ENCODE measurements at regions not wholly inside any gene's neighbourhood (a gene's known extent, or its start where the extent isn't known, plus 50 kb on each side); places are given as distances from the start of the nearest gene placed in this dataset.

GRCh38 chr6:6897140-6897539 is 210.6 kb upstream of the RREB1 start:
- no peak for DNase-seq

GRCh38 chr6:6900569-6901204 is 207.1 kb upstream of the RREB1 start:
- no peak for DNase-seq

- DNase-seq, result no peak
These were observed 206.5 kb upstream of the RREB1 start for GRCh38 chr6:6901205-6901719.

GRCh38 chr6:6901945-6902344 is 205.8 kb upstream of the RREB1 start:
- DNase-seq, result no peak

- no peak for DNase-seq
These were observed 201.7 kb upstream of the RREB1 start for GRCh38 chr6:6905961-6906518.

GRCh38 chr6:6906570-6907213 is 201.1 kb upstream of the RREB1 start:
- no peak for DNase-seq

- DNase-seq, result no peak
These were observed 200.5 kb upstream of the RREB1 start for GRCh38 chr6:6907286-6907685.

GRCh38 chr6:6908121-6908520 is 199.6 kb upstream of the RREB1 start:
- no peak for DNase-seq

GRCh38 chr6:6909111-6909510 is 198.7 kb upstream of the RREB1 start:
- no peak for DNase-seq

- no peak for DNase-seq
These were observed 196.9 kb upstream of the RREB1 start for GRCh38 chr6:6910734-6911295.

- no peak for DNase-seq
These were observed 196.4 kb upstream of the RREB1 start for GRCh38 chr6:6911391-6911790.

- DNase-seq, result no peak
These were observed 194.7 kb upstream of the RREB1 start for GRCh38 chr6:6912817-6913744.

GRCh38 chr6:6915219-6915618 is 192.5 kb upstream of the RREB1 start:
- DNase-seq, result no peak

GRCh38 chr6:6915813-6916547 is 191.8 kb upstream of the RREB1 start:
- no peak for DNase-seq

GRCh38 chr6:6916598-6916997 is 191.2 kb upstream of the RREB1 start:
- no peak for DNase-seq

GRCh38 chr6:6918216-6918983 is 189.4 kb upstream of the RREB1 start:
- DNase-seq, result peak; percentile 77

GRCh38 chr6:6919173-6919572 is 188.6 kb upstream of the RREB1 start:
- DNase-seq, result no peak

- DNase-seq, result no peak
These were observed 187.4 kb upstream of the RREB1 start for GRCh38 chr6:6920114-6920986.

- DNase-seq, result no peak
These were observed 186.8 kb upstream of the RREB1 start for GRCh38 chr6:6920987-6921313.

GRCh38 chr6:6922166-6922565 is 185.6 kb upstream of the RREB1 start:
- DNase-seq, result no peak

GRCh38 chr6:6923605-6924004 is 184.2 kb upstream of the RREB1 start:
- DNase-seq, result no peak

Data from activated CD4-positive, alpha-beta T cell treated with anti-CD3 and anti-CD28 coated beads, Interleukin-10, Interleukin-2, amounts not matched to agents 100 ng/mL and 50 ng/mL, durations not matched to agents 16 hours and 8 hours (primary cell).